H9 (cell line): ENCODE measurements at regions not wholly inside any gene's neighbourhood (a gene's known extent, or its start where the extent isn't known, plus 50 kb on each side); places are given as distances from the start of the nearest gene placed in this dataset.

ENCODE experiments used
- DNase-seq: peaks from one replicate; pipeline ENCODE4 v3.0.0-alpha.2; 2017
- H2AFZ ChIP-seq: one replicate; pipeline ENCODE4 v1.6.1; 2013; ENCODE audit warnings: mild to moderate bottlenecking, low read length, control low read depth, moderate library complexity
- H2AK5ac ChIP-seq: 2 replicates; pipeline ENCODE4 v1.6.1; 2013; ENCODE audit warnings: low read length, control low read depth, mixed read lengths; ENCODE audit not compliant: insufficient read length
- H2BK120ac ChIP-seq: one replicate; pipeline ENCODE4 v1.6.1; 2013; ENCODE audit warnings: low read depth, mild to moderate bottlenecking, low read length, control low read depth, inconsistent platforms; ENCODE audit not compliant: poor library complexity, severe bottlenecking
- H2BK12ac ChIP-seq: 2 replicates; pipeline ENCODE4 v1.6.1; 2013; ENCODE audit warnings: low read length, control low read depth, mixed read lengths, low read depth; ENCODE audit not compliant: insufficient read length
- H2BK15ac ChIP-seq: 2 replicates; pipeline ENCODE4 v1.6.1; 2013; ENCODE audit warnings: low read depth, low read length, control low read depth
- H2BK20ac ChIP-seq: one replicate; pipeline ENCODE4 v1.6.1; 2013; ENCODE audit warnings: low read depth, mild to moderate bottlenecking, low read length, control low read depth, inconsistent platforms; ENCODE audit not compliant: poor library complexity, severe bottlenecking
- H2BK5ac ChIP-seq: 2 replicates; pipeline ENCODE4 v1.6.1; 2013; ENCODE audit warnings: low read length, control low read depth, mixed read lengths; ENCODE audit not compliant: insufficient read length
- H3K14ac ChIP-seq: 2 replicates; pipeline ENCODE4 v1.6.1; 2013; ENCODE audit warnings: low read length, control low read depth; ENCODE audit not compliant: insufficient read depth
- H3K18ac ChIP-seq: 2 replicates; pipeline ENCODE4 v1.6.1; 2013; ENCODE audit warnings: low read depth, mild to moderate bottlenecking, mixed read lengths, low read length, control low read depth; ENCODE audit not compliant: insufficient read length
- H3K23ac ChIP-seq: 2 replicates; pipeline ENCODE4 v1.6.1; 2013; ENCODE audit warnings: low read length, control low read depth, mixed read lengths, low read depth; ENCODE audit not compliant: insufficient read length
- H3K23me2 ChIP-seq: 2 replicates; pipeline ENCODE4 v1.6.1; 2013; ENCODE audit warnings: low read depth, mild to moderate bottlenecking, mixed read lengths, low read length, control low read depth; ENCODE audit not compliant: insufficient read length, poor library complexity, severe bottlenecking
- H3K27ac ChIP-seq: 2 replicates; pipeline ENCODE4 v1.5.1; 2013; ENCODE audit warnings: low read length, control low read depth, mixed read lengths, low read depth; ENCODE audit not compliant: insufficient read length
- H3K27me3 ChIP-seq: 2 replicates; pipeline ENCODE4 v1.6.1; 2013; ENCODE audit warnings: low read length, control low read depth, inconsistent platforms; ENCODE audit not compliant: insufficient read depth
- H3K4ac ChIP-seq: 2 replicates; pipeline ENCODE4 v1.6.1; 2013; ENCODE audit warnings: low read depth, mild to moderate bottlenecking, control low read depth, inconsistent platforms, low read length, moderate library complexity
- H3K4me1 ChIP-seq: 2 replicates; pipeline ENCODE4 v1.6.1; 2013; ENCODE audit warnings: low read length, control low read depth, inconsistent platforms; ENCODE audit not compliant: insufficient read depth
- H3K4me2 ChIP-seq: 2 replicates; pipeline ENCODE4 v1.6.1; 2013; ENCODE audit warnings: low read length, control low read depth, mixed read lengths; ENCODE audit not compliant: insufficient read length, insufficient read depth
- H3K56ac ChIP-seq: 2 replicates; pipeline ENCODE4 v1.6.1; 2013; ENCODE audit warnings: low read depth, mild to moderate bottlenecking, mixed read lengths, low read length, control low read depth; ENCODE audit not compliant: insufficient read length
- H3K79me1 ChIP-seq: 2 replicates; pipeline ENCODE4 v1.6.1; 2013; ENCODE audit warnings: low read depth, mild to moderate bottlenecking, moderate library complexity, low read length, control low read depth, inconsistent platforms; ENCODE audit not compliant: insufficient read depth, poor library complexity, severe bottlenecking
- H3K79me2 ChIP-seq: 2 replicates; pipeline ENCODE4 v1.6.1; 2013; ENCODE audit warnings: low read length, control low read depth, inconsistent platforms; ENCODE audit not compliant: insufficient read depth
- H3K9ac ChIP-seq: 2 replicates; pipeline ENCODE4 v1.6.1; 2013; ENCODE audit warnings: low read length, control low read depth, mixed read lengths; ENCODE audit not compliant: insufficient read length; ENCODE audit errors: extremely low read depth
- H3K9me3 ChIP-seq: one replicate; pipeline ENCODE4 v1.6.1; 2013; ENCODE audit warnings: low read depth, low read length, inconsistent platforms; ENCODE audit not compliant: control insufficient read depth
- H3T11ph ChIP-seq: one replicate; pipeline ENCODE4 v1.6.1; 2013; ENCODE audit warnings: mild to moderate bottlenecking, low read length, control low read depth, inconsistent platforms
- H4K20me1 ChIP-seq: one replicate; pipeline ENCODE4 v1.6.1; 2013; ENCODE audit not compliant: control insufficient read depth, insufficient read length, insufficient read depth
- H4K5ac ChIP-seq: 2 replicates; pipeline ENCODE4 v1.6.1; 2013; ENCODE audit warnings: low read depth, mild to moderate bottlenecking, mixed read lengths, low read length, control low read depth; ENCODE audit not compliant: insufficient read length
- H4K8ac ChIP-seq: replicated peaks from 2 replicates; pipeline ENCODE4 v1.6.1; 2013; ENCODE audit warnings: low read length, control low read depth, mixed read lengths, low read depth; ENCODE audit not compliant: insufficient read length
- H4K91ac ChIP-seq: 2 replicates; pipeline ENCODE4 v1.6.1; 2013; ENCODE audit warnings: low read depth, mild to moderate bottlenecking, moderate library complexity, mixed read lengths, low read length, control low read depth; ENCODE audit not compliant: insufficient read length
- H3K27ac Mint-ChIP-seq, 3 experiments: 2 replicates in 2 of 3; 3 replicates in 1 of 3; pipeline ENCODE4 v1.8.0; 2020 to 2021; ENCODE audit warnings: mixed read lengths in 3 of 3, mild to moderate bottlenecking in 1 of 3, moderate library complexity in 1 of 3
- H3K27me3 Mint-ChIP-seq: 2 replicates; pipeline ENCODE4 v1.8.0; 2021; ENCODE audit warnings: low read depth, mild to moderate bottlenecking, moderate library complexity, mixed read lengths
- H3K36me3 Mint-ChIP-seq, 3 experiments: 2 replicates in 2 of 3; 3 replicates in 1 of 3; pipeline ENCODE4 v1.8.0; 2020 to 2021; ENCODE audit warnings: low read depth in 3 of 3, mixed read lengths in 3 of 3; ENCODE audit not compliant: insufficient read depth in 1 of 3
- H3K4me1 Mint-ChIP-seq, 2 experiments: 2 replicates each; pipeline ENCODE4 v1.8.0; 2020; ENCODE audit warnings: mixed read lengths in 2 of 2
- H3K4me3 Mint-ChIP-seq, 2 experiments: 2 replicates in 1 of 2; 3 replicates in 1 of 2; pipeline ENCODE4 v1.8.0; 2020 to 2021; ENCODE audit warnings: mild to moderate bottlenecking in 2 of 2, mixed read lengths in 2 of 2, moderate library complexity in 1 of 2
- H3K9me3 Mint-ChIP-seq, 2 experiments: 2 replicates in 1 of 2; 3 replicates in 1 of 2; pipeline ENCODE4 v1.8.0; 2020; ENCODE audit warnings: mild to moderate bottlenecking in 2 of 2, mixed read lengths in 2 of 2, moderate library complexity in 1 of 2
- WGBS: extraction: QIAGEN DNeasy Blood & Tissue Kit; methylation state at CpG from one replicate; pipeline ENCODE4 v1.1.7; 2013; ENCODE audit warnings: missing lambda C conversion rate, low lambda C conversion rate, mixed read lengths; ENCODE audit not compliant: insufficient read length; ENCODE audit errors: extremely low coverage; 5-methylcytosine and 5-hydroxymethylcytosine counted together
- TF ChIP-seq, protein P1 (sequence below): fragments of 200-600 bp; sonication (generic); conservative IDR thresholded peaks from 3 replicates; pipeline ENCODE4 v1.8.0; 2021; ENCODE audit warnings: antibody characterized with exemption, mild to moderate bottlenecking

DNA sequence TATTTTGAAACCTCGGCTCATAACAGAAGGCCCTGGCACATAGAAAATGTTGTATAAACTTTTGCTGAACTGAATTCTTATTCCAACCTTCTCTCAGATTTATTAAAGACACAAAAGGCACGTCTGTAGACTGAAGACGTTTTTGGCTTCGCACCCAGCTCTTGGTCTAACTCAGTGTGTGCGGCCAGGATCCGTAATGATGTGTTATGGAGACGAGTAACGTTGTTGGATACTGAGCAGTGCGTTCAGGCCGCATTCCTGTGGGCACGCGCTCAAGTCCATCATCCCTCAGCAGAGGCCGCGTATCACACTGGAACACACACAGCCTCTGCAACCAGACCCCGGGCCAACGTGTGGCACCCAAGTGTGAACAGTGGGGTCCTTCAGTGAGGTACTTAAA is 154.8 kb upstream of the RAB4A start:
- Histone ChIP-seq H2BK15ac (no peak overlapping the region), H2BK5ac (no peak overlapping the region), H2BK120ac (no peak overlapping the region), H2AFZ (no peak overlapping the region), H3K23me2 (no peaks in the 10 kb centered on the region), H3K4me1 (no peaks in the 10 kb centered on the region), H3K56ac (no peak overlapping the region), H3K9ac (no peak overlapping the region), H4K91ac (no peak overlapping the region), H3K14ac (no peak overlapping the region), H3K9me3 (no peaks in the 10 kb centered on the region), H3K79me2 (no peaks in the 10 kb centered on the region), H4K8ac (no peak overlapping the region), H3K18ac (no peak overlapping the region), H4K5ac (no peak overlapping the region), H3K4ac (no peak overlapping the region), H2BK12ac (no peak overlapping the region), H3K27ac (no peak overlapping the region), H3T11ph (no peak overlapping the region), H3K27me3 (no peaks in the 10 kb centered on the region), H3K79me1 (no peaks in the 10 kb centered on the region), H2BK20ac (no peak overlapping the region), H2AK5ac (no peak overlapping the region), H3K23ac (no peak overlapping the region), H3K4me2 (no peak overlapping the region), H4K20me1 (no peaks in the 10 kb centered on the region)
- no peak for DNase-seq
- peaks cover 25 to 26% of the 10 kb centered on the region in 2 experiments for H3K4me1 Mint-ChIP-seq
- no peaks in the 10 kb centered on the region; a peak in 2 of 7 replicates for H3K36me3 Mint-ChIP-seq
- WGBS, result no CpG with 5 or more reads among the region's 16 CpGs
- no peak overlapping the region for H3K27ac Mint-ChIP-seq
- TF ChIP-seq, protein P1, sequence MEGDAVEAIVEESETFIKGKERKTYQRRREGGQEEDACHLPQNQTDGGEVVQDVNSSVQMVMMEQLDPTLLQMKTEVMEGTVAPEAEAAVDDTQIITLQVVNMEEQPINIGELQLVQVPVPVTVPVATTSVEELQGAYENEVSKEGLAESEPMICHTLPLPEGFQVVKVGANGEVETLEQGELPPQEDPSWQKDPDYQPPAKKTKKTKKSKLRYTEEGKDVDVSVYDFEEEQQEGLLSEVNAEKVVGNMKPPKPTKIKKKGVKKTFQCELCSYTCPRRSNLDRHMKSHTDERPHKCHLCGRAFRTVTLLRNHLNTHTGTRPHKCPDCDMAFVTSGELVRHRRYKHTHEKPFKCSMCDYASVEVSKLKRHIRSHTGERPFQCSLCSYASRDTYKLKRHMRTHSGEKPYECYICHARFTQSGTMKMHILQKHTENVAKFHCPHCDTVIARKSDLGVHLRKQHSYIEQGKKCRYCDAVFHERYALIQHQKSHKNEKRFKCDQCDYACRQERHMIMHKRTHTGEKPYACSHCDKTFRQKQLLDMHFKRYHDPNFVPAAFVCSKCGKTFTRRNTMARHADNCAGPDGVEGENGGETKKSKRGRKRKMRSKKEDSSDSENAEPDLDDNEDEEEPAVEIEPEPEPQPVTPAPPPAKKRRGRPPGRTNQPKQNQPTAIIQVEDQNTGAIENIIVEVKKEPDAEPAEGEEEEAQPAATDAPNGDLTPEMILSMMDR, result no peak
- H3K9me3 Mint-ChIP-seq, result peaks cover 0 to 3% of the 10 kb centered on the region in 2 experiments; a peak in 2 of 5 replicates
- H3K4me3 Mint-ChIP-seq, result no peak overlapping the region
- H3K27me3 Mint-ChIP-seq, result peaks cover 50% of the 10 kb centered on the region
